ENCODE measurements at regions not wholly inside any gene's neighbourhood (a gene's known extent, or its start where the extent isn't known, plus 50 kb on each side); places are given as distances from the start of the nearest gene placed in this dataset.
A peak's percentile ranks its signal among the peaks of the same experiment; 100 is the strongest.

- DNase-seq (ENCODE audit: low spot score): no peak
- no peak for TF ChIP-seq CTCF (conservative IDR thresholded peaks at IDR 0.05; ENCODE audit: low read depth)
- CTCF ChIA-PET: no interaction called here
- POLR2A ChIA-PET (ENCODE audit: low non-redundant PET): no interaction called here
- H3K27ac ChIP-seq: no peak overlapping the region
Measured at GRCh38 chr3:21357241-21357640, 393.8 kb downstream of the ZNF385D start.

GRCh38 chr3:21356402-21356801 lies 394.6 kb downstream of the ZNF385D start:
- no peak for DNase-seq (ENCODE audit: low spot score)
- CTCF ChIA-PET: no interaction called here
- no peak for TF ChIP-seq CTCF (conservative IDR thresholded peaks at IDR 0.05; ENCODE audit: low read depth)
- POLR2A ChIA-PET (ENCODE audit: low non-redundant PET): no interaction called here
- H3K27ac ChIP-seq: no peak overlapping the region

GRCh38 chr3:21345382-21345976 lies 405.5 kb downstream of the ZNF385D start:
- POLR2A ChIA-PET (ENCODE audit: low non-redundant PET): no interaction called here
- CTCF ChIA-PET: no interaction called here
- H3K27ac ChIP-seq: no peak overlapping the region
- DNase-seq (ENCODE audit: low spot score): no peak
- TF ChIP-seq CTCF (conservative IDR thresholded peaks at IDR 0.05; ENCODE audit: low read depth): no peak

GRCh38 chr3:21331857-21332256 lies 419.2 kb downstream of the ZNF385D start:
- POLR2A ChIA-PET (ENCODE audit: low non-redundant PET): no interaction called here
- no peak for DNase-seq (ENCODE audit: low spot score)
- no peak for TF ChIP-seq CTCF (conservative IDR thresholded peaks at IDR 0.05; ENCODE audit: low read depth)
- H3K27ac ChIP-seq: no peak overlapping the region
- CTCF ChIA-PET: no interaction called here

GRCh38 chr3:21331321-21331720 lies 419.7 kb downstream of the ZNF385D start:
- no peak for TF ChIP-seq CTCF (conservative IDR thresholded peaks at IDR 0.05; ENCODE audit: low read depth)
- H3K27ac ChIP-seq: no peak overlapping the region
- ChIA-PET CTCF (no interaction called here), POLR2A (ENCODE audit: low non-redundant PET) (no interaction called here)
- DNase-seq (ENCODE audit: low spot score): no peak

- no peak overlapping the region for H3K27ac ChIP-seq
- CTCF ChIA-PET: no interaction called here
- DNase-seq (ENCODE audit: low spot score): peak; percentile 31
- TF ChIP-seq CTCF (conservative IDR thresholded peaks at IDR 0.05; ENCODE audit: low read depth): no peak
- POLR2A ChIA-PET (ENCODE audit: low non-redundant PET): no interaction called here
Measured at GRCh38 chr3:21330293-21330692, 420.7 kb downstream of the ZNF385D start.
